HG02970 (cell line): ENCODE measurements at regions not wholly inside any gene's neighbourhood (a gene's known extent, or its start where the extent isn't known, plus 50 kb on each side); places are given as distances from the start of the nearest gene placed in this dataset.
A peak's percentile ranks its signal among the peaks of the same experiment; 100 is the strongest.
"Not testable (repeated sequence)": the region's sequence is repeated elsewhere in the genome, so short reads cannot be mapped to it uniquely, and the experiment has no call there.

Source experiments
- ATAC-seq: cut with Tn5 transposase; IDR thresholded peaks from one replicate; pipeline ENCODE4 v1.9.1; 2021; ENCODE audit warnings: mild to moderate bottlenecking, moderate library complexity, moderate number of reproducible peaks; ENCODE audit not compliant: unreplicated experiment, low FRiP score

GRCh38 chr6:27775138-27775795 lies 136.9 kb downstream of the OR2B2 start:
- not testable (repeated sequence) for ATAC-seq

- not testable (repeated sequence) for ATAC-seq
These were observed 138.0 kb downstream of the OR2B2 start for GRCh38 chr6:27774264-27774600.

DNA sequence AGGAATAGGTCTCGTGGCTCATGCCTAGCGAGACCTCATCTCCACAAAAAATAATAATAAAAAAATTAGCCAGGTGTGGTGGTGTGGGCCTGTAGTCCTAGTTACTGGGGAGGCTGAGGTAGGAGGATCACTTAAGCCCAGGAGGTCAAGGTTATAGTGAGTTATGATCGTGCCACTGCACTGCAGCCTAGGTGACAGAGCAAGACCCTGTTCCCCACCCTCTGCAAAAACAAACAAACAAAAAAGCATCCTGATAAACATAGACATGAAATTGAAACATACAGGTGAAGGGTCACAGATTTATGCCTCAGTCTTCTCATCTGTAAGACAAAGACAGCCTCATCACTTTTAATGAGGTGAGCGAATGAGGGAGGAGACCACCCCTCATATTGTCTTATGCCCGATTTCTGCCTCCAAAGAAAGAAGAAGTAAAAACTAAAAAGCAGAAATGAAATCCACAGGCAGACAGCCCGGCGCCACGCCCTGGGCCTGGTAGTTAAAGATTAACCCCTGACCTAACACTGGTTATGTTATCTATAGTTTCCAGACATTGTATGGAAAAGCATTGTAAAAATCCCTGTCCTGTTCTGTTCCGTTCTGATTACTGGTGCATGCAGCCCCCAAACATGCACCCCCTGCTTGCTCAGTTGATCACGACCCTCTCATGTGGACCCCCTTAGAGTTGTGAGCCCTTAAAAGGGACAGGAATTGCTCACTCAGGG lies 138.5 kb downstream of the OR2B2 start:
- not testable (repeated sequence) for ATAC-seq

- no peak for ATAC-seq
These were observed 139.8 kb downstream of the OR2B2 start for GRCh38 chr6:27772261-27773001.

DNA sequence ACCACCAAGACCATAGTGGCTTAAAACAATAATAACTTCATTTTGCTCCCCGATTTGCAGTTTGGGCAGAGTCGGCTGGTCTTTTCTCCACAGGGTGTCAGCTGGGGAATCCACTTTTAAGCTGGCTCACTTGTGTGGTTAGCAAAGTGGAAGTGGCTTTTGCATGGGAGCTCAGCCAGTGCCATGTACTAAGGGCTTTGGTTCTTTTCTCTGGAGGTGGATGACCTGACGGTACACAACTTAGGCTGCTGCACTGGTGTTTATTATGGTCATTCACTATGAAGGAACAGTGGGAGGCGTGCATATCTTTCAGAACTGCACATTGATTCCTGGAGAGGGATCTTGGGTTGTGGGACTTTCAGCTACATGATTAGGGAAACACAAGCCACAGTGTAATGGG lies 141.0 kb downstream of the OR2B2 start:
- ATAC-seq: no peak

- ATAC-seq: no peak
These were observed 141.5 kb downstream of the OR2B2 start for GRCh38 chr6:27770724-27771123.

- ATAC-seq: no peak
These were observed 143.6 kb downstream of the OR2B2 start for GRCh38 chr6:27768556-27768955.

- no peak for ATAC-seq
These were observed 144.3 kb downstream of the OR2B2 start for GRCh38 chr6:27767851-27768250.

- no peak for ATAC-seq
These were observed 145.8 kb downstream of the OR2B2 start for GRCh38 chr6:27766405-27766804.

DNA sequence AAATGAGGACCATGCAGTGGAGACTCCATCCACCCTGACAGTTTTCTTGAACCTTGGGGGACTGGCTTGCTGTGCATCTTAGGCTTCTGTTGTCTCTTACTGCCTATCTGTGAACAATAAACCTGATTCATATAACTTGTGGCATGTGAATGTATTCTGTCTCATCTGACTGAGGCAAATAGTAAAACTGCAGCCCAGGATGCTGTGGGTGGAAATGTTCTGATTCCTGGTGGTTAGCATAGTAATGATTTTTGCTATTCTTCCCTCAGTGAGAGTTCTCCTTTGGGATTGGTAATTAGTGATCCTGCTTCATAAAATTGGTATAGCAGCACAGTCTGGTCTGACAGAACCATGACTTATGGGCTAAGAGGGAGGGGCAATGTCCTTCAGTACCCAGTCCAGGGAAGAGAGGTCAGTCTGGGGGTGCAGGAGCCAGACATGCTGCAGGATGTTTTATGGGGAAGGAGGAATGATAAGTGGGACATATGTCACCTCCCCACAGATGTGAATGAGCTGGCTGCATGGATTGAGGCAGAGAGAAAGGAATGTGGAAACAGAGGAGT lies 147.1 kb downstream of the OR2B2 start:
- no peak for ATAC-seq

DNA sequence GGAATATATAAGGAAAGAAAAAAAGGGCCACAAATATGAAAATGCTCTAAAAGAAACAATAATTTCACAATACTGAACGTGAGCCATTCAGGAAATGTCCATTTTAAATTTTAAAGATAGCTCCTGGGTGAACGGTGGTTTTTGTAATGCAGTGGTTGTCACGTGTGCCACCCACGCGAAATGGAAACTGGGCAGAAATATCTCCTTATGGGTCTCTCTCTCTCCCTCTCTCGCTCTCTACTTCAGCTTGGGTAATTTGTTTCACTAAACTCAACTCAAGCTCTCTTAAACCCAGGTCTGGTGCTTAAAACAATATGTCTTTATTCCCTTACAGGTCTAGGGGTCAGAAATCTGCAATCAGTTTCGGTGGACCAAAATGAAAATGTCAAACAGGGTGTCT lies 150.8 kb downstream of the OR2B2 start:
- no peak for ATAC-seq

- no peak for ATAC-seq
These were observed 151.7 kb downstream of the OR2B2 start for GRCh38 chr6:27760464-27760863.

DNA sequence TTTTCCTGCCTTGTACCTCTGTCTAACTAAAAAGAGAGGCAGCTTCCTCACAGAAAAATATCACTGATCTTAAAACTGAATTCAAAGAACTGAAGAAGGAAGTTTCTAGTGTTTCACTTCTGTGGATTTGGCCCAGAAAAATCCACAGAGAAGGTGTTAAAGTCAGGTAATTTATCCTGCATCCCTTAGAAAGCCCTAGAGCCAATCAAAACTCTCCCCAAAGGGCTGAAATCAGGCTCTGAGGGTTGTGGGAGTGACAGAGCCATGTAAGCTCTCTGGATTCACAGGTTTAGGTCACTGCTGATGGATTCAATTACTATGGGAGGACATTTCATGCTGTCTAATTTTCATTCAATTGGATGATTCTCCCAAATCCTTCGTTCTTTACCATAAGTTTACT lies 152.3 kb downstream of the OR2B2 start:
- ATAC-seq: no peak

DNA sequence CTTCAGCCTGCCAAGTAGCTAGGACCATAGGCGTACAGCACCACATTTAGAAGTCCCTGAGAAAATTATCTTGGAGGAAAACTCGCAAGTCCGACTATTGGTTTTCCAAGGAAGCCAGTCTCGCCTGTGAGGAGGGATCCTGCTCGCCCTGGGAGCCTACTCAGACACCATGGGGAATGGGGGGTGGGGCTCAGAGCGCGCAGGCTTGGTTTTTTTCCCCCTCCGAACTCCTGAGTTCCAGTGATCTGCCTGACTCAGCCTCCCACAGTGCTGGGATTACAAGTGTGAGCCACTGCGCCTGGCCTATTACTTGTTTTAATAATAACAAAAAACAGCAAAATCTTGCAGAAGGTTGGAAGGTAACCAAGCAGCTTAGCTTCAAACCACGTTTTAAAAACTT lies 153.7 kb downstream of the OR2B2 start:
- no peak for ATAC-seq

DNA sequence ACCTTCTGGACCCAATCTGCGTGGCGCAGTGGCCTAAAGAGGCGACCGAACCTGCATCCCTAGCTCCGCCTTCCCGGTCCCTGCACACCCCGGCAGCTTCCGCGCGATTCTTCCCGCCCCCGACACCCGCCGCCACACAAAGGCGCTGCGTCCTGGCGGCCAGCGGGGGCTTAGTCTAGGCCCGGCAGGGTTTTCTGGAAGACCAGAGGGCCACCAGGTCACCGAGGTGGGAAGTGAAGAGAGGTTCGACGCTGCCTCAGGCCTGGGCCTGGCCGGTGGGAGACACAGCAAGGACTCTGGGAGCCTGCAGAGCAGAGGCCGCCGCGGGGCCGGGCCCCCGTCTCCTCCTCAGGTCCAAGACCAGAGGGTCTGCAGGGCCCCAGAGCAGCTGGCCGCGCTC lies 154.9 kb downstream of the OR2B2 start:
- ATAC-seq: no peak

GRCh38 chr6:27755768-27756167 lies 156.4 kb downstream of the OR2B2 start:
- no peak for ATAC-seq

DNA sequence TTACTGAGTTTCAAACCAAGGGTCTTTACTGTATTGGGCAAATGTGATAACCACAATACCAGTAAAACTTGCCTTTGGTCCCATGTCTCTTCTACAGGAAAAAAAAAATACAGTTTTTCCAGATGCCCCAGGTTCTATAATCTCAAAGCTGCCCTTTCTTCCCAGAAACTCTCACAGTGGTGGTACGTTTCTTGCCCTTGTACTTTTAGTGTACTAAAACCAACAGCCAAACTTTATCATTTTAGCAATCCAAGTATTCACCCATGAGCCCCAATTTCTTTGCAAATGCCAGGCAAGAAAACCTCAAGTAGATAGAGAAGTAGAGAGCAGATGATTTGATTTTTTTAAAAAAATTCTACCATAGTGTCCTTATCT lies 157.8 kb downstream of the OR2B2 start:
- no peak for ATAC-seq

DNA sequence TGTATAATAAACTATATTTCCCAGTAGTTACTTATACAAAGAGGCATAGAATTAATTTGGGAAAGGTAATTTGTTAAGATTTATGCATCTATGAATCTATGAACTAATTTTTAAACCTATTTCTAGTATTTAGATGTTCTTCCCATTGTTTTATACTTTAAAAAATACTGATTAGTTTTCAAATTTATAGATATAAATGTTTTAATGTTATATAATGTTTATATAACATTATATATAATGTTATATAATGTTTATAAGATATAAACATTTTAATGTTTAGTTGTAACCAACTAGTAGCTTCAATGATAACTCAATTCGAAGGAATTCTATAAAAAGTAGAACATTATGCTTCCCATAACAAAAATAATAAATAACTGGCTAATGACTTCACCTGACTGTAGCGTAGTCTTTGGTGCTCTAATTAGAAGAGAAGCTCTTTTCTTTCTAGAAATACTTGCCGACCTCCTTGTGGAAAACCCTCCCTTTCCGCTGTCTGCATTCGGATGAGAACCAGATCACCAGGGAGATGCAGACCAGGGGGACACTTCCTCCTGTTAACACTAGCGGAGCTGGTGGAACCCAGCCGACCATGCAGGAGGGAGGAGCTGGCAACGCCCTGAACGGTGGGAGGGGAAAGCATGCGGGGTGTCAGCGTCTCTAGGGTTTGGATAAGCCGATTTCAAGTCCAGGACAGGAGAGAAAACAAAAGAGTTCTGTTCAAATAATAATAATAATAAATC lies 158.4 kb downstream of the OR2B2 start:
- ATAC-seq: peak; percentile 43

DNA sequence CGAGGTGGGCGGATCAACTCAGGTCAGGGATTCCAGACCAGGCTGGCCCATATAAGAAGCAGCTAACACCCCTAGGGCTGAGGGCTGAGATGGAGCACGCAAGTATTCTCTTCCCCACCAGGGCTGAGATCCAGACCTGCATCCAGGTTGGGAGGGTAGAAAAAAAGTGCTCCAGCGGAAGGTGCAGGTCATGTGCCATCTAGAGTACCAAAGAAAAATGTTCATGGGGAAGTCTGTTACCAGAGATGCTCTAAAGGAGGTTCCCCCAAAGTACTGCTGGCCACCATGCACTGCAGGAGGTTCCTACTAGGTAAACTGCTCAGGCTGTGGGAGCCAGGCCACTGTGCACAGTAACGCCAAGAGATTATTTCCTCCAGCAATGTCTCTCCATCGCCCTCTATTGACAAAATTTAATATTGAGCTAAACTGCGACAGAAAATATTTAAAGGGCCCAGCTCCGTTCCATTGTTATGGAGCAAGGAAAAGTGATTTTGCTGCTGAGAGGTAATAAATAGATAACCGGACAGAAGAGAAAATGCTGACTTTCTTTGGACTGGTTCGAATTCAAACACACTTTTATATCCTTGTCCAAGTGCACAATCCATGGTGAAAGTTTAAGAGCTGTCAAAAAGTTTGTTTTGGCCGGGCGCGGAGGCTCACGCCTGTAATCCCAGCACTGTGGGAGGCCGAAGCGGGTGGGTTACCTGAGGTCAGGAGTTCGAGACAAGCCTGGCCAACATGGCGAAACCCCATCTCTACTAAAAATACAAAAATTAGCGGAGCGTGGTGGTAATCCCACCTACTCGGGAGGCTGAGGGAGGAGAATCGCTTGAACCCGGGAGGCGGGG lies 159.9 kb downstream of the OR2B2 start:
- ATAC-seq: peak; percentile 30

GRCh38 chr6:27748661-27749060 lies 163.5 kb downstream of the OR2B2 start:
- no peak for ATAC-seq
